Upper lobe of left lung (tissue), 4 donors: ENCODE measurements at regions not wholly inside any gene's neighbourhood (a gene's known extent, or its start where the extent isn't known, plus 50 kb on each side); places are given as distances from the start of the nearest gene placed in this dataset.

Source experiments
- CTCF ChIP-seq, 6 experiments: fragments of 450-650 bp in 4 of 6; fragments of 200-600 bp in 2 of 6; sonication (generic) in 2 of 6; IDR thresholded peaks; one replicate each; pipeline ENCODE4 v1.5.1; 2016 to 2019; ENCODE audit warnings: antibody characterized with exemption in 6 of 6
- EP300 ChIP-seq, 4 donors: sonication (generic); formaldehyde crosslinking; IDR thresholded peaks; one replicate each; pipeline ENCODE4 v1.5.1; 2017; ENCODE audit warnings: antibody characterized with exemption in 4 of 4, control low read depth in 2 of 4
- POLR2AphosphoS5 ChIP-seq, 2 donors: sonication (generic); formaldehyde crosslinking; IDR thresholded peaks; one replicate each; pipeline ENCODE4 v1.5.1; 2017; ENCODE audit warnings: antibody characterized with exemption in 2 of 2

- no peak for TF ChIP-seq EP300 (IDR thresholded peaks at IDR 0.05)
- no peak for TF ChIP-seq CTCF (IDR thresholded peaks at IDR 0.05)
- TF ChIP-seq POLR2AphosphoS5 (IDR thresholded peaks at IDR 0.05), result no peak
Measured at GRCh38 chr10:55203874-55204273, 402.8 kb upstream of the PCDH15 start.
